GM23338 (cell line): ENCODE measurements at regions not wholly inside any gene's neighbourhood (a gene's known extent, or its start where the extent isn't known, plus 50 kb on each side); places are given as distances from the start of the nearest gene placed in this dataset.

Experiments
- ATAC-seq: fragments of 200-7000 bp; cut with Tn5 transposase; 3 replicates; pipeline ENCODE4 v1.9.1; 2020
- DNase-seq: peaks from one replicate; pipeline ENCODE4 v3.0.0-alpha.2; 2015; ENCODE audit warnings: low spot score
- H2AFZ ChIP-seq: fragments of 200-600 bp; sonication (generic); 2 replicates; pipeline ENCODE4 v1.8.0; 2016; ENCODE audit warnings: antibody characterized with exemption, mild to moderate bottlenecking, moderate library complexity
- H3F3A ChIP-seq: fragments of 200-600 bp; sonication (generic); replicated peaks from 2 replicates; pipeline ENCODE4 v1.8.0; 2017; ENCODE audit warnings: antibody characterized with exemption, mixed run types, low read depth
- H3K27ac ChIP-seq: fragments of 200-600 bp; sonication (generic); 2 replicates; pipeline ENCODE4 v1.6.1; 2016; ENCODE audit warnings: low read depth
- H3K27me3 ChIP-seq: fragments of 200-600 bp; sonication (generic); 2 replicates; pipeline ENCODE4 v1.8.0; 2016; ENCODE audit warnings: mild to moderate bottlenecking, mixed run types, moderate library complexity; ENCODE audit not compliant: insufficient read depth
- H3K36me3 ChIP-seq: fragments of 200-600 bp; sonication (generic); 2 replicates; pipeline ENCODE4 v1.8.0; 2016; ENCODE audit warnings: mild to moderate bottlenecking; ENCODE audit not compliant: insufficient read depth
- H3K4me1 ChIP-seq: fragments of 200-600 bp; sonication (generic); 2 replicates; pipeline ENCODE4 v1.8.0; 2016; ENCODE audit warnings: mild to moderate bottlenecking, moderate library complexity; ENCODE audit not compliant: insufficient read depth
- H3K4me2 ChIP-seq: fragments of 200-600 bp; sonication (generic); 2 replicates; pipeline ENCODE4 v1.7.1; 2017; ENCODE audit warnings: mixed run types
- H3K4me3 ChIP-seq: fragments of 200-600 bp; sonication (generic); 2 replicates; pipeline ENCODE4 v1.6.1; 2016; ENCODE audit warnings: mixed run types
- H3K79me2 ChIP-seq: fragments of 200-600 bp; sonication (generic); replicated peaks from 2 replicates; pipeline ENCODE4 v1.8.0; 2017; ENCODE audit warnings: mild to moderate bottlenecking; ENCODE audit not compliant: insufficient read depth
- H3K9me2 ChIP-seq: fragments of 200-600 bp; sonication (generic); 2 replicates; pipeline ENCODE4 v1.8.0; 2017; ENCODE audit not compliant: insufficient read depth
- H4K20me1 ChIP-seq: fragments of 200-600 bp; sonication (generic); replicated peaks from 2 replicates; pipeline ENCODE4 v1.8.0; 2017; ENCODE audit warnings: mild to moderate bottlenecking; ENCODE audit not compliant: insufficient read depth
- H3K27ac Mint-ChIP-seq: 2 replicates; pipeline ENCODE4 v1.8.0; 2020; ENCODE audit warnings: inconsistent platforms, mild to moderate bottlenecking, moderate library complexity, mixed read lengths
- H3K27me3 Mint-ChIP-seq: 3 replicates; pipeline ENCODE4 v1.8.0; 2022; ENCODE audit warnings: low read depth, mild to moderate bottlenecking, moderate library complexity, mixed read lengths, inconsistent platforms; ENCODE audit not compliant: insufficient read depth, poor library complexity
- H3K36me3 Mint-ChIP-seq: 3 replicates; pipeline ENCODE4 v1.8.0; 2021; ENCODE audit warnings: low read depth, mild to moderate bottlenecking, inconsistent platforms, moderate library complexity, mixed read lengths
- H3K4me1 Mint-ChIP-seq: 3 replicates; pipeline ENCODE4 v1.8.0; 2020; ENCODE audit warnings: mild to moderate bottlenecking, inconsistent platforms, mixed read lengths
- H3K4me3 Mint-ChIP-seq: 3 replicates; pipeline ENCODE4 v1.8.0; 2021; ENCODE audit warnings: moderate library complexity, mild to moderate bottlenecking, inconsistent platforms, mixed read lengths
- H3K9me3 Mint-ChIP-seq: 3 replicates; pipeline ENCODE4 v1.8.0; 2020; ENCODE audit warnings: moderate library complexity, mild to moderate bottlenecking, inconsistent platforms, mixed read lengths
- CREB1 ChIP-seq: fragments of 250-450 bp; sonication (Bioruptor Pico); IDR thresholded peaks from 2 replicates; pipeline ENCODE4 v1.5.0; 2020; ENCODE audit warnings: low read depth, mild to moderate bottlenecking, moderate library complexity
- CTCF ChIP-seq, 2 experiments: fragments of 200-600 bp in 1 of 2; sonication (generic) in 1 of 2; conservative IDR thresholded peaks; 2 replicates each; pipeline versions ENCODE4 v1.5.1 to v1.6.1; 2016 to 2017; ENCODE audit warnings: antibody characterized with exemption in 2 of 2, low read depth in 2 of 2, mild to moderate bottlenecking in 2 of 2, moderate library complexity in 1 of 2
- ETS1 ChIP-seq: IDR thresholded peaks from 2 replicates; pipeline ENCODE4 v1.6.1; 2016; ENCODE audit warnings: antibody characterized with exemption
- EZH2 ChIP-seq: fragments of 200-600 bp; sonication (generic); IDR thresholded peaks from one replicate; pipeline ENCODE4 v1.8.0; 2017; ENCODE audit warnings: antibody characterized with exemption, mild to moderate bottlenecking, low read depth; ENCODE audit not compliant: unreplicated experiment
- EZH2phosphoT487 ChIP-seq: fragments of 200-600 bp; sonication (generic); IDR thresholded peaks from one replicate; pipeline ENCODE4 v1.8.1; 2018; ENCODE audit warnings: antibody characterized with exemption; ENCODE audit not compliant: unreplicated experiment
- JUNB ChIP-seq: IDR thresholded peaks from one replicate; pipeline ENCODE4 v1.6.1; 2016; ENCODE audit warnings: antibody characterized with exemption; ENCODE audit not compliant: unreplicated experiment
- NANOG ChIP-seq: IDR thresholded peaks from 2 replicates; pipeline ENCODE4 v1.6.1; 2016; ENCODE audit warnings: antibody characterized with exemption, borderline replicate concordance
- POLR2AphosphoS5 ChIP-seq: IDR thresholded peaks from 2 replicates; pipeline ENCODE4 v1.6.1; 2016; ENCODE audit warnings: antibody characterized with exemption, low read depth
- REST ChIP-seq: IDR thresholded peaks from one replicate; pipeline ENCODE4 v1.6.1; 2018; ENCODE audit warnings: antibody characterized with exemption; ENCODE audit not compliant: unreplicated experiment
- STAT1 ChIP-seq: IDR thresholded peaks from one replicate; pipeline ENCODE4 v1.6.1; 2016; ENCODE audit warnings: antibody characterized with exemption; ENCODE audit not compliant: unreplicated experiment
- ZNF114 ChIP-seq: fragments of 250-450 bp; sonication (Bioruptor Pico); IDR thresholded peaks from 2 replicates; pipeline ENCODE4 v1.5.0; 2020; ENCODE audit warnings: mild to moderate bottlenecking, moderate library complexity
- ZNF331 ChIP-seq: fragments of 250-450 bp; sonication (Bioruptor Pico); IDR thresholded peaks from 2 replicates; pipeline ENCODE4 v1.5.0; 2020; ENCODE audit warnings: low read depth, mild to moderate bottlenecking, moderate library complexity
- ZNF462 ChIP-seq: fragments of 250-450 bp; sonication (Bioruptor Pico); IDR thresholded peaks from 2 replicates; pipeline ENCODE4 v1.5.0; 2020; ENCODE audit warnings: mild to moderate bottlenecking, moderate library complexity

GRCh38 chr9:99309141-99309939, 87.3 kb downstream of the SEC61B start:
- Histone ChIP-seq H3K27ac (no peak overlapping the region), H3F3A (no peaks in the 10 kb centered on the region), H3K9me2 (peaks cover 13% of the 10 kb centered on the region), H3K36me3 (no peaks in the 10 kb centered on the region), H2AFZ (no peak overlapping the region), H4K20me1 (no peaks in the 10 kb centered on the region), H3K4me1 (no peaks in the 10 kb centered on the region), H3K27me3 (no peaks in the 10 kb centered on the region), H3K4me2 (no peak overlapping the region), H3K79me2 (no peaks in the 10 kb centered on the region), H3K4me3 (no peak overlapping the region)
- ATAC-seq (no peak), DNase-seq (no peak)
- peaks cover 1% of the 10 kb centered on the region for H3K27me3 Mint-ChIP-seq
- H3K36me3 Mint-ChIP-seq: no peaks in the 10 kb centered on the region
- H3K4me3 Mint-ChIP-seq: no peak overlapping the region
- no peaks in the 10 kb centered on the region for H3K9me3 Mint-ChIP-seq
- H3K27ac Mint-ChIP-seq: no peak overlapping the region
- TF ChIP-seq EZH2 (no peak), ZNF114 (CRISPR knock-in tag) (no peak), STAT1 (no peak), JUNB (no peak), ZNF331 (no peak), NANOG (no peak), ETS1 (no peak), REST (no peak), EZH2phosphoT487 (no peak), POLR2AphosphoS5 (no peak), CREB1 (CRISPR knock-in tag) (no peak), CTCF (conservative IDR thresholded peaks at IDR 0.05; ENCODE audit: low read depth in 2 of 2) (no peak), ZNF462 (no peak)
- H3K4me1 Mint-ChIP-seq: peaks cover 14% of the 10 kb centered on the region
